Endodermal cell (in vitro differentiated cells): ENCODE measurements at regions not wholly inside any gene's neighbourhood (a gene's known extent, or its start where the extent isn't known, plus 50 kb on each side); places are given as distances from the start of the nearest gene placed in this dataset.

Source experiments
- DNase-seq: peaks from one replicate; pipeline ENCODE4 v3.0.0-alpha.2; 2017
- H3K27ac ChIP-seq: 2 replicates; pipeline ENCODE4 v1.5.1; 2013; ENCODE audit warnings: mild to moderate bottlenecking, low read depth, low read length, moderate library complexity
- H3K27me3 ChIP-seq: 2 replicates; pipeline ENCODE4 v1.6.1; 2013; ENCODE audit warnings: mild to moderate bottlenecking, low read length, moderate library complexity; ENCODE audit not compliant: insufficient read depth, control insufficient read depth, poor library complexity, severe bottlenecking
- H3K36me3 ChIP-seq: 2 replicates; pipeline ENCODE4 v1.7.0; 2013; ENCODE audit warnings: mild to moderate bottlenecking, low read length, moderate library complexity; ENCODE audit not compliant: control insufficient read depth, insufficient read depth
- H3K4me1 ChIP-seq: one replicate; pipeline ENCODE4 v1.7.0; 2013; ENCODE audit warnings: low read length; ENCODE audit not compliant: control insufficient read depth, insufficient read depth
- H3K4me3 ChIP-seq: 2 replicates; pipeline ENCODE4 v1.5.1; 2013; ENCODE audit warnings: mild to moderate bottlenecking, low read length, moderate library complexity
- H3K9ac ChIP-seq: 2 replicates; pipeline ENCODE4 v1.6.1; 2013; ENCODE audit warnings: mild to moderate bottlenecking, low read length, moderate library complexity; ENCODE audit not compliant: poor library complexity, severe bottlenecking; ENCODE audit errors: extremely low read depth
- H3K9me3 ChIP-seq: 2 replicates; pipeline ENCODE4 v1.6.1; 2013; ENCODE audit warnings: mild to moderate bottlenecking, low read length, moderate library complexity; ENCODE audit not compliant: control insufficient read depth
- H3K27ac Mint-ChIP-seq: 2 replicates; pipeline ENCODE4 v1.8.0; 2020; ENCODE audit warnings: mixed read lengths
- H3K27me3 Mint-ChIP-seq: 2 replicates; pipeline ENCODE4 v1.8.0; 2021; ENCODE audit warnings: mild to moderate bottlenecking, mixed read lengths; ENCODE audit not compliant: insufficient read depth
- H3K36me3 Mint-ChIP-seq: 2 replicates; pipeline ENCODE4 v1.8.0; 2020; ENCODE audit warnings: low read depth, mixed read lengths
- H3K4me1 Mint-ChIP-seq: 2 replicates; pipeline ENCODE4 v1.8.0; 2020; ENCODE audit warnings: mixed read lengths
- H3K4me3 Mint-ChIP-seq: 2 replicates; pipeline ENCODE4 v1.8.0; 2020; ENCODE audit warnings: mild to moderate bottlenecking, moderate library complexity, mixed read lengths
- H3K9me3 Mint-ChIP-seq: 2 replicates; pipeline ENCODE4 v1.8.0; 2020; ENCODE audit warnings: mild to moderate bottlenecking, mixed read lengths
- WGBS, 2 experiments: methylation state at CpG; one replicate each; pipeline versions ENCODE4 v1.1.5 to v1.1.7; 2013; ENCODE audit warnings: missing lambda C conversion rate in 2 of 2, mixed read lengths in 1 of 2; ENCODE audit not compliant: insufficient coverage in 1 of 2, insufficient read length in 1 of 2; 5-methylcytosine and 5-hydroxymethylcytosine counted together
- TF ChIP-seq, protein P1 (sequence below): fragments of 200-600 bp; sonication (generic); conservative IDR thresholded peaks from 2 replicates; pipeline ENCODE4 v1.5.0; 2021; ENCODE audit warnings: antibody characterized with exemption, mild to moderate bottlenecking

DNA sequence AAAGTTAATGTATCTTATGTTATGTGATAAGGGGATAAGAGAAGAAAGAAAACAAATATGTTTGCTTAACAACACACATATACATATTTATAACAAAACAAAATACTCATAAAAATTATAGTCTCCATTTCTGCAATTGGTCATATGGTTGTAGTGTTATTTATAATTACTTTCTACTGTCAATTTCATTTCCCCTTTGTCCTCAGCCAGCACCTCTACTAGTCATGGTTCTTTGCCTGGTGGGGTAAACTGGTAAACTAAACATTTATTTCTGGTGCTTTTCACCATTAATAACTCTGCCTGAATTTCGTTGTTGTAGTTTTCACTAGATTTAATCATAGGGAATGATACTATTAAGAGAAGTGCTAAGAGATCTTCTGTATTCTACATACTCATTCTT lies 88.0 kb upstream of the ALCAM start:
- no peaks in the 10 kb centered on the region for H3K36me3 Mint-ChIP-seq

DNA sequence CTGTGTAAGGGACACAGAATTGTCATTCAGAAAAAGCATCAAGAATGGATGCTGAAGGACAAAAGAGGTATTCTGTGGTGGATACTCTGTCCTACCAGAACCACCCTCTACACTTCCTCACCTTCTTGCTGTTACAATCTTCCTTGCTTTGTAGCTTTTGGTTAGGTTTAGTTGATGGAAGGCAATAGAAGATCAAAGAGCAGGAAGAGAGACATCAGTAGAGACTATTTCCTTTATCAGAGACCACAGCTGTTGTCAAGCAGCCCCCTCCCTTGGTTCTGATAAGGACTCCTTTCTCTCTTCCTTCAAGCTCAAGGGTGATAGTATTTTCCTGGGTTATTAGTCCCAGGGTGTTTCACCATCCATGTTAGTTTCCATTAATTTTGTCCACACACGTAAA lies 84.7 kb upstream of the ALCAM start:
- H3K4me3 ChIP-seq, result no peak overlapping the region
- H3K9ac ChIP-seq, result no peak overlapping the region
- Mint-ChIP-seq H3K4me1 (peaks cover 5% of the 10 kb centered on the region), H3K27me3 (no peaks in the 10 kb centered on the region), H3K9me3 (no peaks in the 10 kb centered on the region), H3K36me3 (no peaks in the 10 kb centered on the region), H3K4me3 (no peak overlapping the region), H3K27ac (no peak overlapping the region)
- no peak for DNase-seq
- H3K4me1 ChIP-seq, result no peaks in the 10 kb centered on the region
- H3K27me3 ChIP-seq, result no peaks in the 10 kb centered on the region
- TF ChIP-seq, protein P1, sequence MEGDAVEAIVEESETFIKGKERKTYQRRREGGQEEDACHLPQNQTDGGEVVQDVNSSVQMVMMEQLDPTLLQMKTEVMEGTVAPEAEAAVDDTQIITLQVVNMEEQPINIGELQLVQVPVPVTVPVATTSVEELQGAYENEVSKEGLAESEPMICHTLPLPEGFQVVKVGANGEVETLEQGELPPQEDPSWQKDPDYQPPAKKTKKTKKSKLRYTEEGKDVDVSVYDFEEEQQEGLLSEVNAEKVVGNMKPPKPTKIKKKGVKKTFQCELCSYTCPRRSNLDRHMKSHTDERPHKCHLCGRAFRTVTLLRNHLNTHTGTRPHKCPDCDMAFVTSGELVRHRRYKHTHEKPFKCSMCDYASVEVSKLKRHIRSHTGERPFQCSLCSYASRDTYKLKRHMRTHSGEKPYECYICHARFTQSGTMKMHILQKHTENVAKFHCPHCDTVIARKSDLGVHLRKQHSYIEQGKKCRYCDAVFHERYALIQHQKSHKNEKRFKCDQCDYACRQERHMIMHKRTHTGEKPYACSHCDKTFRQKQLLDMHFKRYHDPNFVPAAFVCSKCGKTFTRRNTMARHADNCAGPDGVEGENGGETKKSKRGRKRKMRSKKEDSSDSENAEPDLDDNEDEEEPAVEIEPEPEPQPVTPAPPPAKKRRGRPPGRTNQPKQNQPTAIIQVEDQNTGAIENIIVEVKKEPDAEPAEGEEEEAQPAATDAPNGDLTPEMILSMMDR, result no peak
- no peaks in the 10 kb centered on the region for H3K36me3 ChIP-seq
- WGBS, 2 experiments, result 96% methylated on average over 1 of the region's 1 CpG; no CpG with 5 or more reads in 1 of the 2 experiments
- no peaks in the 10 kb centered on the region for H3K9me3 ChIP-seq
- no peak overlapping the region for H3K27ac ChIP-seq

More for the DNA sequence above, 88.0 kb upstream of the ALCAM start:
- no peaks in the 10 kb centered on the region for H3K9me3 ChIP-seq
- no peak overlapping the region for H3K27ac ChIP-seq
- peaks cover 5% of the 10 kb centered on the region for H3K4me1 Mint-ChIP-seq
- H3K27me3 Mint-ChIP-seq, result no peaks in the 10 kb centered on the region
- no peak overlapping the region for H3K9ac ChIP-seq
- no CpG with 5 or more reads among the region's 1 CpG for WGBS, 2 experiments
- no peak overlapping the region for H3K27ac Mint-ChIP-seq
- no peaks in the 10 kb centered on the region for H3K4me1 ChIP-seq
- no peak overlapping the region for H3K4me3 Mint-ChIP-seq
- no peaks in the 10 kb centered on the region for H3K36me3 ChIP-seq
- TF ChIP-seq, protein P1, result no peak
- H3K27me3 ChIP-seq, result no peaks in the 10 kb centered on the region
- no peak for DNase-seq
- H3K9me3 Mint-ChIP-seq, result no peaks in the 10 kb centered on the region
- H3K4me3 ChIP-seq, result no peak overlapping the region

DNA sequence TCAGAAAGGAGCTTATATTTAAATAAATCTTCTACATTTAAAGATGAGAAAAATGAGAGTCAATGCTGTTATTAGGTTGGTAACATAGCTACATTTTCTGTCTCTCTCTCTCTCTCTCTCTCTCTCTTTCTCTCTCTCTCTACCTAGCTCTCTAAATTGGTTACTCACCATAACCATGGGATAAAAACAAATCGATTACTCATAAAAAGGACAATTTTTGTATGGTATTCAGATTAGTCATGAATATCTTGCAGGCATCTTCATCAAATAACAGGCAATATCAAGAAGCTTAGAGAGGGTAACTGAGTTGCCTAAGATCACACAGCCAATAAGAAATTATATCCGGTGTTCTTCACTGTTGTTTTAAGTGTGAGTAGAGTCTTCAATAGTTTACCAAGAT lies 81.8 kb upstream of the ALCAM start:
- no peak overlapping the region for H3K27ac Mint-ChIP-seq
- Histone ChIP-seq H3K9me3 (no peaks in the 10 kb centered on the region), H3K4me1 (no peaks in the 10 kb centered on the region), H3K9ac (no peak overlapping the region), H3K27me3 (no peaks in the 10 kb centered on the region), H3K36me3 (no peaks in the 10 kb centered on the region), H3K4me3 (no peak overlapping the region), H3K27ac (no peak overlapping the region)
- H3K36me3 Mint-ChIP-seq, result no peaks in the 10 kb centered on the region
- 50% methylated on average over 1 of the region's 2 CpGs; no CpG with 5 or more reads in 1 of the 2 experiments for WGBS, 2 experiments
- no peak for DNase-seq
- peaks cover 5% of the 10 kb centered on the region for H3K4me1 Mint-ChIP-seq
- TF ChIP-seq, protein P1, result no peak
- peaks cover 2% of the 10 kb centered on the region for H3K9me3 Mint-ChIP-seq
- H3K4me3 Mint-ChIP-seq, result no peak overlapping the region
- no peaks in the 10 kb centered on the region for H3K27me3 Mint-ChIP-seq
